Posterior vena cava (tissue), 2 donors: ENCODE measurements at regions not wholly inside any gene's neighbourhood (a gene's known extent, or its start where the extent isn't known, plus 50 kb on each side); places are given as distances from the start of the nearest gene placed in this dataset.
"Not testable (repeated sequence)": the region's sequence is repeated elsewhere in the genome, so short reads cannot be mapped to it uniquely, and the experiment has no call there.

Experiments used
- DNase-seq: peaks from one replicate; pipeline ENCODE4 v3.0.0-alpha.2; 2020; ENCODE audit warnings: low spot score
- intact Hi-C, 2 donors: fragments of 100-400 bp; cut with DNase I; formaldehyde crosslinking; loops; one replicate each; pipeline versions ENCODE4 v1.14.1 to v1.14.2; 2022 to 2023
- donor health status: DM: yes; HTN: yes; CAD: no.
- donor health status: DM: yes; HTN: yes; CAD: no.

DNA sequence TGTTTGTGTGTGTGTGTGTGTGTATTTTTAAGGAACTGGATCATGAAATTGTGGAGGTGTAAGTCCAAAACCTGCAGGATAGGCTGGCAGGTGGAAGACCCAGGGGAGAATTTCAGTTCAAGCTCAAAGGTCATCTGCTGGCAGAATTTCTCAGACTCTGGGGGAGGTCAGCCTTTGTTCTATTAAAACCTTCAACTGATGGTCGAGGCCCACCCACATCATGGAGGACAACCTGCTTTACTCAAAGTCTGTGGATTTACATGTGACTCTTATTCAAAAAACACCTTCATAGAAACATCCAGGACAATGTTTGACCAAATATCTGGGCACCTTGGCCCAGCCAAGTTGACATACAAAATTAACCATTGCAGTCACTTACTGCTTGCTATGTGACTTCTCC lies 157.2 kb downstream of the EDEM1 start:
- intact Hi-C loops: no loop called here
- no peak for DNase-seq

DNA sequence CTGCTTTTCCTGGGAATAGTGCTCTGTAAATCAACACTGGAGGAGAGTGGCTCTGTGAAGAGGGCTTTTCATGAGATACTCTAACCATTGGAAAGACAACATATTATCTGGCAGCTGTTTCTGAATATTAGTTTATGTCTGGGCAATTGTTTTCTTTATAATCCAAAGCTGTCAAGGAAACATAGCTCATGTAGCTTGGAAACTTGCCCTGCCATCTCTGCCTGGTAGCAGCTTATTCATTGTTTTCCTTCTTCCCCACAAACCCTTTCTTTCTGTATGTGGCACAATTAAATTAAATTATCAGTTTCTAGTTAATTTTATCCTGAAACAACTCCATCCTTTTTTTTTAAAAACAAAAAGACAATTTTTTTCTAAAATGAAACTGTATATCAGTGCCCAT lies 160.0 kb downstream of the EDEM1 start:
- intact Hi-C loops: no loop called here
- no peak for DNase-seq

DNA sequence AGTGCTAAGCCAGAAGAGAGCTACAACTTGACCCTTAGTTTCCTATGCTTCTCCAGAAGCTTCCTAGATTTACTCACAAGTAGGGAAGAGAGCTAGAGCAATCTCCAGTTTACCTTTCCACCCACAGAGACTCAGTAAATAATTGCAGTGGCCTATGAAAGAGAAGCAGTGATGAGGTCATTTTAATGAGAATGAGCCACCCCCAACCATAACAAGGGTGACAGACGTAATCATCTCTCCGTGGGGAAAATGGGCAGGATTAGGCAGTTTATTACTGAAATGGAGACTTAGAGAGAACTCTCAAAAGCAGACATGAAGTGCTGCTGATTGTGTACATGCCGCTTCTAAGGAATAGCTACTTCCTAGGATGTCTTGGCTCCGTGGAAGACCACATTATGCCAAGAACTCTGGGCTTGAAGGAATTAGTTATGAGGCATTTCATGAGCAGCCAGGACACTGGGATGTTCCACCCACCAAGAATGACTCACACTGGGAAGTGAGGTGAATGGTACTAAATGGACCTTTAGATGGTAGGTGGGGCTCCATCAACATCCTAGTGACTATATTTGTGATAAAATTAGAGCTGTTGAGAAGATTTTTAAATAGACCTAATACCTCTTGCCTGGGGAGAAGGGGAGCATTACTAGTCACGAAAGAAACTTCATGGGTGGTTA lies 160.9 kb downstream of the EDEM1 start:
- intact Hi-C loops: no loop called here
- DNase-seq: no peak

DNA sequence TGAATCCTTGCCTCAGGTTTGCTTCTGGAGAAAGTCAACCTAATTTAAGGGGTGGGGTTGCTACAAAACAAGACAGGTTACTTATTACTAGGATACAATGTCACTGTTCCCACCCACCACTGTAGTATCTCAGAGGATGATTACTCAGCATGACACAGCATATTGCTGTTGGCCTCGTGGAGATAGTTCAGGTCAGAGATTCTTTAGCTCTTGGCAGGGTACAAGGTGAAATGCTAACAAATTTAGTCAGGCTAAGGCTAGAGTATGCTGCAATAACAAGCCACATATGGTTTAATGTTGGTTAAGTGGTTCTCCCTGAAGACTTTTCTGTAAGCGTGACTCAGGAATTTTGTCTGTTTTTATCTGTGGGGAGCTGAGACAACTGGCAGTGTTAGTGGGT lies 161.8 kb downstream of the EDEM1 start:
- intact Hi-C loops: no loop called here
- DNase-seq: no peak

DNA sequence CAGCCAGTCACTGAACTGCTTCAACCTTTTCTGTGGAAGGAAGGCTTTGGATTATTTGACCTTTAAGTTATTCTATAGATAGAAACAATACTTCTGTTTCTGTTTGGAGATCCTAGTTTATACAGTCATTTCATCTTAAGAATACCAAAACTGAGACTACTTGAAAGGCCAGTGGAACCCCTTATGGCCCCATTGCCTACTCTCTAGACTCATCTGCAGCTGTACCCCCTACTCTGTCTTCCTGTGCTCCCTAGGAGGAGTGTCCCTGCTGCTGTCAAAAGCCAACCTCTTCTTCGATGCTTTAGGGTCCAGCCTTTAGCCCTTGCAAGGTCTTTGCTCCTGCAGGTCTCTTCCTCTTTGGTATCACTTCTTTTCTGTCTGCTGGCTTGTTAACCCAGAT lies 169.6 kb downstream of the EDEM1 start:
- intact Hi-C loops: no loop called here
- DNase-seq: no peak

DNA sequence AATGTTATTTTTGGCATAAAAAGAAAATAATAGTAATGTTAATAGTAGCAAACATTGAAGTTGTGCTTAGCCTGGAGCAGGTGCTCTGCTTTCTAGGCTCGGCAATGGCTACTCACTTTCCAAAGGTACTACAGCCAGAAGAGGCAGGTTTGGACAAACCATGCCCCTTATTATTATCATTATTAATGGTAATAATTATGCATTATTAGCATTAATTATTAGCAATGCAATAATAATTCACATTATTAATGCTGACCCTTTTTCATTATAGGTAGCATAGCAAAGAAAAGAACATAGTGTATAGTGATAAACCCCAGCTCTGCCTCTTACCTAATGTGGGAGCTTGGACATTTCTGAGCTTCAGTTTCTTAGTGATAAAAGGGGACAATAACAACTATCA lies 171.4 kb downstream of the EDEM1 start:
- no peak for DNase-seq
- intact Hi-C loops: no loop called here

DNA sequence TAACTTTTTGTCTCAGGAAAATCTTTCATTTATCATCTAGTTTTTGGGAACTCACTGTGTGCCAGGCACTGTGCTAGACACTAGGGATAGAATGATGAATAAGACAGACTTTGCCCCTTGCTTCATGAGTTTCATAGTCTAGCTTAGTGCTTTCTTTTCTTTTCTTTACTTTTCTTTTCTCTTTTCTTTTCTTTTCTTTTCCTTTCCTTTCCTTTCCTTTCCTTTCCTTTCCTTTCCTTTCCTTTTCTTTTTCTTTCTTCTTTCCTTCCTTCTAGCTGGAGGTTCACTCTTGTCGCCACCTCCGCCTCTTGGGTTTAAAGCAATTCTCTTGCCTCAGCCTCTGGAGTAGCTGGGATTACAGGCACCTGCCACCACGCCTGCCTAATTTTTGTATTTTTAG lies 172.9 kb downstream of the EDEM1 start:
- no peak for DNase-seq
- intact Hi-C loops: loop anchor here in 1 of 2 donors (5.0 kb wide), 1 partner anchor 507 kb away; no protein-coding TSS in a partner anchor

DNA sequence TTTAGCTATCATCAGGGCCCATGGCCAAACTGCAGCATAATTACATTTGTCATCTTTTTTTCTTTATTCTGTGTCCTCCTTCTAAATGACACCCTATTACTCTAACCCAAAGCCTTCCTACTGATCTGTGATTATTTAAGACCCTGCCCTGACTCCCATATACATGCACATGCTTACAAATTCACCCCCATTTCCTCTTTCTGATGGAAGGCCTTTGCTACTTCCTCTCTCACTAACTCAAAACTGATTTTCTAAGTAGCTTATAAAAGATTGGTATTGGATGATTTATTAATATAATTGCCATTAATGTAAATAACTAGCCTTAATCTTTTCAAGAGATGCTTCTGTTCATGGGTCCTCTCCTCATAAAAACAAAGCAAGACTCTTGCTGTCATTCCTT lies 179.2 kb downstream of the EDEM1 start:
- no peak for DNase-seq
- intact Hi-C loops: no loop called here

DNA sequence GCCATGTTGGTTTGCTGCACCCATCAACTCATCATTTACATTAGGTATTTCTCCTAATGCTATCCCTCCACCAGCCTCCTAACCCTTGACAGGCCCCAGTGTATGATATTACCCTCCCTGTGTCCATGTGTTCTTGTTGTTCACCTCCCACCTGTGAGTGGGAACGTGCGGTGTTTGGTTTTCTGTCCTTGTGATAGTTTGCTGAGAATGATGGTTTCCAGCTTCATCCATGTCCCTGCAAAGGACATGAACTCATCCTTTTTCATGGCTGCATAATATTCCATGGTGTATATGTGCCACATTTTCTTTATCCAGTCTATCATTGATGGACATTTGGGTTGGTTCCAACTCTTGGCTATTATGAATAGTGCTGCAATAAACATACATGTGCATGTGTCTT lies 184.0 kb downstream of the EDEM1 start:
- DNase-seq, intact Hi-C loops: not testable (repeated sequence)

DNA sequence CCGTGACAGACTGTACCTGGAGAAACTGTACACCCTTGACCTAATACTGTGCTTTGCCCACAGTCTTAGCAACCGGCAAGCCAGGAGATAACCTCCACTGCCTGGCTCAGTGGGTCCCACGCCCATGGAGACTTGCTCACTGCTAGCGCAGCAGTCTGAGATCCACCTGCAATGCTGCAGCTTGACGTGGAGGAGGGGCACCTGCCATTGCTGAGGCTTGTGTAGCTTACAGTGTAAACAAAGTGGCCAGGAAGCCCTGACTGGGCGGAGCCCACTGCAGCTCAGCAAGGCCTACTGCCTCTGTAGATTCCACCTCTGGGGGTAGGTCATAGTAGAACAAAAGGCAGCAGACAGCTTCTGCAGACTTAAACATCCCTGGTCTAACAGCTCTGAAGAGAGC lies 189.3 kb downstream of the EDEM1 start:
- intact Hi-C loops: no loop called here

DNA sequence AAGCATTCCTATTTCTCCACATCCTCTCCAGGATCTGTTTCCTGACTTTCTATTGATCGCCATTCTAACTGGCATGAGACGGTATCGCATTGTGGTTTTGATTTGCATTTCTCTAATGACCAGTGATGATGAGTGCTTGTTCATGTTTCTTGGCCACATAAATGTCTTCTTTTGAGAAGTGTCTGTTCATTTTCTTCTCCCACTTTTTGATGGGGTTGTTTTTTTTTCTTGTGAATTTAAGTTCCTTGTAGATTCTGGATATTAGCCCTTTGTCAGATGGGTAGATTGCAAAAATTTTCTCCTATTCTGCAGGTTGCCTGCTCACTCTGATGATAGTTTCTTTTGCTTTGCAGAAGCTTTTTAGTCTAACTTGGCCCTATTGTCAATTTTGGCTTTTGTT lies 191.8 kb downstream of the EDEM1 start:
- DNase-seq, intact Hi-C loops: not testable (repeated sequence)

More for the DNA sequence above, 189.3 kb downstream of the EDEM1 start:
- DNase-seq: no peak

DNA sequence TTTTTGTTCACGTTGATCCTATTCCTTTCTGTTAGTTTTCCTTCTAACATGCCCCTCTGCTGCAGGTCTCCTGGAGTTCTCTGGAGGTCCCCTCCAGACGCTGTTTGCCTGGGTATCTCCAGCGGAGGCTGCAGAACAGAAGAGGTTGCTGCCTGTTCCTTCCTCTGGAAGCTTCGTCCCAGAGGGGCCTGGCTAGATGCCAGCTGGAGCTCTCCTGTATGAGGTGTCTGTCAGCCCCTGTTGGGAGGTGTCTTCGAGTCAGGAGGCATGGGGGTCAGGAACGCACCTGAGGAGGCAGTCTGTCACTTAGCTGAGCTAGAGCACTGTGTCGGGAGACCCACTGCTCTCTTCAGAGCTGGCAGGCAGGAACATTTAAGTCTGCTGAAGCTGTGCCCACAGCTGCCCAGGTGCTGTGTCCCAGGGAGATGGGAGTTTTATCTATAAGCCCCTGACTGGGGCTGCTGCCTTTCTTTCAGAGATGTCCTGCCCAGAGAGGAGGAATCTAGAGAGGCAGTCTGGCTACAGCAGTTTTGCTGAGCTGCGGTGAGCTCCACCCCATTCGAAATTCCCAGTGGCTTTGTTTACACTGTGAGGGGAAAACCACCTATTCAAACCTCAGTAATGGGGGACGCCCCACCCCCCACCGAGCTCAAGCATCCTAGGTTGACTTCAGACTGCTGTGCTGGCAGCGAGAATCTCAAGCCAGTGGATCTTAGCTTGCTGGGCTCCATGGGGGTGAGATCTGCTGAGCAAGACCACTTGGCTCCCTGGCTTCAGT lies 196.2 kb downstream of the EDEM1 start:
- intact Hi-C loops, DNase-seq: not testable (repeated sequence)

DNA sequence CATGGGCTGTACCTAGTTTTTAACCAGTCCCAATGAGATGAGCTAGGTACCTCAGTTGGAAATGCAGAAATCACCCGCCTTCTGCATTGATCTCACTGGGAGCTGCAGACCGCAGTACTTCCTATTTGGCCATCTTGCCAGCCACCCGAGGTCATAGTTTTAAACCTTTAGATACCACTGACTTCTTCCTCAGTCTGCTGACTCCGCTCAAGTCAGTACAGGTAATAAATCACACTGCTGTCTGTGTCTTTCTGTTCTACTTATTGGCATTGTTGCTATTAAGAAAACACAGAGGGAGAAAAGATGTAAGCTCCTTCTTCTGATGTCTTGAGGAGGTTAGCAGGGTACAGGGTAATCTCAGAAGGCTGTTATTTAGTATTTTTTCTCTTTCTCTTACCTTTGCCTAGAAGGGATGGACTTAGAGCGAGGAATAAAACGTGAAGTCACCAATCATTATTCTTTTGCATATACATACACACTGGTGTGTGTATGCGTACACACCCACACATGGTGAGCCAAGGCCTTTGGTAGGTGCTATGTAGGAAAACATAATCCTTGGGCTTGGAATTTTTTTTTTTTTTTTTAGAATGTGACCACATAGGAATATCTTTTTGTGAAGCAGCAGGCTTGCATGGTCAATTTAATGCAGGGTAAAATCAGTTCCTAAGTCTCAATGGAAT lies 197.2 kb downstream of the EDEM1 start:
- no peak for DNase-seq
- intact Hi-C loops: no loop called here

DNA sequence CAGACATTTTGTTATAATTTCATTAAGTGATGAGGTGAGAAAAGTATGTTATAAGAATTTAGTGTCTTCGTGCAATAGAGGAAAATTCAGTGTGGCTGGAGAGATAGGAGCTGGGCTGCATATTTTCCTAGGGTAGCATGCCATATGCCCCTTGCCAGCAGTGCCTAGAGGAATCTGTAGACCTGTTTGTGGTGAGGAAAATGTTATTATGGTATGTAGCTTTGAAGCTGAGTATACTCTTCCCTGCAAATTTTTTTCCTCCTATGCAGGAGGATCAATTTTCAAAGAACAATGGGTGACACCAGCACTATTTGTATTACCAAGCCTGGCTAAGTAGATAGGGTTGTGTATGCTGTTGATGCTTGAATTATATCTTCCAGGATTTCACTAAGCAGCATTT lies 200.6 kb downstream of the EDEM1 start:
- no peak for DNase-seq
- intact Hi-C loops: no loop called here

DNA sequence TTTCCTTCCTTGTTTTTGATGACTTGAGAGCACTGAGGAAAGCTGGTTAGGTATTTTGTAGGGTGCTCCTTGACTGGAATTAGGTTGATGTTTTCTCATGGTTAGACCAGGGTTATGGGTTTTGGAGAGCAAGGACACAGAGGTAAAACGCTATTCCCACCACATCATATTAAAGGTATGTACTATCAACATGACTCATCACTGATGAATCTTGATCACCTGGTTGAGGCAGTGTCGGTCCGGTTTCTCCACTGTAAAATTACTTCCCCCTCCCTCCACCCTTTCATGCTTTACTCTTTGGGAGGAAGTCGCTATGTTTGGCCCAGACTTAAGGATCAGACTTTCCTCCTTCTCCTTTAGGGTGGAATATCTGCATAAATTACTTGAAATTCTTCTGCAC lies 201.6 kb downstream of the EDEM1 start:
- no peak for DNase-seq
- intact Hi-C loops: no loop called here

DNA sequence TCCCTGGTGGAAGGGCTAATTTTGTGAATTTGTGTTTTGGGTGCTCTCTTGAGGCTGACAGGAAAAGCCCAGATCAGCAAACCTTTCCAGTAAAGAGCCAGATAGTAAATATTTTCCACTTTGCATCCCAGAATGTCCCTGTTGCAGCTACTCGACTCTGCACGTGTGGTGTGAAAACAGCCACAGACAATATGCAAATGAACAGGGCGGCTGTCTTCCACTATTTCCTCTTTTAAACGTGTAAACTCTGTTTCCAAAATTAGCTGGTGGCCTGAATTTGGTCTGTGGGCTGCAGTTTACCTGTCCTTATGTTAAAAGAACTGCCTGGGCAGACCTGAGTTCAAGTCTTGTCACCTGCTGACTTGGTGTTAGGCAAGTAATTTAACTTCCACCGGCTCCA lies 202.7 kb downstream of the EDEM1 start:
- intact Hi-C loops: no loop called here
- no peak for DNase-seq

DNA sequence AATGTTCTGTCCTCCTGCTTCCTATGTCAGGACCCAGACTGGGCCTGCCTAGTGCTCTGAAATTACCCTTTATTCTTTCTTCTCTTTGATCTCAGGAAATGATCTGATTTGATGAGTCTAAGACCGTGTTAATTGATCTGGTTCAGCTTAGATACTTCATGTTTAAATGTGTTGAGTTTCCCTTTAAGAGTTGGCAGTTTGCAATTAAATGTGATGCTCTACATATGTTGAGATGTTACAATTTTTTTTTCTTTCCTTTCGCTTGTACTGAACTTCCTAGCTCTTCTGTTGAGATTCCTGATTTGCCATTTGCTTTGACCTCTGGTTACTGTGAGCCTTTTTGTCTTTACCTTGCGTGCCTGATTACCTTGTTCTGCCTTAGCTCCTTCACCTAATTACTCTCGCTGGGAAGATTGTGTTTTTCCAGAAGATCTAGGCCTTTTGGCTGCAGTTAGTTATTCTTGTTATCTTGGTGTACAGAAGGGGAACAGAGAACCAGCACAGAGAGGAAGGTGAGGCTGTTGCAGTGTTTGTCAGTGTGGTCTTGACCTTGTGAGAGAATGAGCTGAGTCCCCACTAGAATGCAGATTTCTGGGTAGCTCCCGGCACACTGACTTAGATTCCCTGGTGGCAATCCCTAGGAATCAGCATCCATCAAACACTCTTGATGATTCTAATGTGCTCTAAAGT lies 203.6 kb downstream of the EDEM1 start:
- DNase-seq: no peak
- intact Hi-C loops: no loop called here

DNA sequence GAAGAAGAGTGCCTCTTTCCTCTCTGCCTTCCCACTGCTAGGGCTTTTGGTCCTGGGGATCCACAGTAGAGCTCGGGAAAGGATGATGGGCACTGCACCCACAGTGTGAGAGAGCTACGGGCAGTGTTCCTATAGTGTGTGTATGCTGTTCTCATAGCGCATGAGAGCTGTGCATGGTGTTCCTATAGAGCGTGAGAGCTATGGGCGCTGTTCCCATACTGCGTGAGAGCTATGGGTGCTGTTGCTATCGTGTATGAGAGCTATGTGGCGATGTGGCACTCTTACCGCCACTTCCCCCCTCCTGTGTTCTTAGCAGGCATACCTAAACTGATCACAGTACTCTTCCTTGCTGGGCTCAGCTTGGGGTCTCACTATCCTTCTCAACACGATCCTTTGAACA lies 213.5 kb downstream of the EDEM1 start:
- DNase-seq: no peak
- intact Hi-C loops: no loop called here

DNA sequence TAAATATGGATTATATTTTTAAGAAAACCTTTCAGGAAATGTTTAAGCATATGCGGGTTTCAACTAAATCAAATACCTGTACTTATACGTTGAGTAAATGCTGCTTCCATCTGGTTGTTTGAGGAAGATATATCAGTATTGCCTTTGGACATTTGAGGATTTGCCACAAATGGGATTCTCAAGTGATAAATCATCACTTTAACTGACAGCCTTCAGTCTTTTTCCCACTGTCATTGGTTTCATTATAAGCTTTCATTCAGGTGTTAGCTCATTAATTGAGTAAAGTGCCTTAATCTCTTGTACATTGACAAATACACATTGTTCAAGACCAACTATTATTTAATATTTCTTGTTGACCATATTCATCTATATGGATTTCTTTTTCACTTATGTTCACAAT lies 217.2 kb downstream of the EDEM1 start:
- intact Hi-C loops: no loop called here
- DNase-seq: no peak

DNA sequence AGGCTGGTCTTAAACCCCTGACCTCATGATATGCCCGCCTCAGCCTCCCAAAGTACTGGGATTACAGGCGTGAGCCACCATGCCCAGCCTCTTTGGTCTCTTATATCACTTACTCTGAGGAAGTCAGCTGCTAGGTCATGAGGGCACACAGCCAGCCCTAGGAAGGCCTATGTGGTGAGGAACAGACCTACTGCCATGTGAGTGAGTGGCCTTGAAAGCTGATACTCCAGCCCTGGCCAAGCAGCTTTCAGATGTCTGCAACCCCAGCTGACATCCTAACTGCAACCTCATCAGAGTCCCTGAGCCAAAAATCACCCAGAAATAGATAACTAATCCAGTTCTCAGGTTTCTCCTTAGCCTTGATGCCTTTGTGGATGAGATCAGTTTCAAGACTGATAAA lies 224.3 kb downstream of the EDEM1 start:
- intact Hi-C loops: no loop called here
- no peak for DNase-seq
